ENCODE measurements at regions not wholly inside any gene's neighbourhood (a gene's known extent, or its start where the extent isn't known, plus 50 kb on each side); places are given as distances from the start of the nearest gene placed in this dataset.

GRCh38 chr20:12894089-12894488 lies 114.7 kb upstream of the SPTLC3 start:
- DNase-seq (no peak), ATAC-seq (no peak)
- 80 to 84% methylated on average over 6 to 7 of the region's 7 CpGs for WGBS, 2 donors
- no peak for TF ChIP-seq POLR2A (IDR thresholded peaks at IDR 0.05)
- TF ChIP-seq, protein P1, sequence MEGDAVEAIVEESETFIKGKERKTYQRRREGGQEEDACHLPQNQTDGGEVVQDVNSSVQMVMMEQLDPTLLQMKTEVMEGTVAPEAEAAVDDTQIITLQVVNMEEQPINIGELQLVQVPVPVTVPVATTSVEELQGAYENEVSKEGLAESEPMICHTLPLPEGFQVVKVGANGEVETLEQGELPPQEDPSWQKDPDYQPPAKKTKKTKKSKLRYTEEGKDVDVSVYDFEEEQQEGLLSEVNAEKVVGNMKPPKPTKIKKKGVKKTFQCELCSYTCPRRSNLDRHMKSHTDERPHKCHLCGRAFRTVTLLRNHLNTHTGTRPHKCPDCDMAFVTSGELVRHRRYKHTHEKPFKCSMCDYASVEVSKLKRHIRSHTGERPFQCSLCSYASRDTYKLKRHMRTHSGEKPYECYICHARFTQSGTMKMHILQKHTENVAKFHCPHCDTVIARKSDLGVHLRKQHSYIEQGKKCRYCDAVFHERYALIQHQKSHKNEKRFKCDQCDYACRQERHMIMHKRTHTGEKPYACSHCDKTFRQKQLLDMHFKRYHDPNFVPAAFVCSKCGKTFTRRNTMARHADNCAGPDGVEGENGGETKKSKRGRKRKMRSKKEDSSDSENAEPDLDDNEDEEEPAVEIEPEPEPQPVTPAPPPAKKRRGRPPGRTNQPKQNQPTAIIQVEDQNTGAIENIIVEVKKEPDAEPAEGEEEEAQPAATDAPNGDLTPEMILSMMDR (IDR thresholded peaks at IDR 0.05): no peak
- no peak overlapping the region for H3K27ac ChIP-seq
- no peaks in the 10 kb centered on the region for H3K4me1 ChIP-seq
- intact Hi-C loops (cut with DNase I): no loop called here
- H3K36me3 ChIP-seq (replicated peaks in 1 of 2; ENCODE audit: insufficient read depth in 1 of 2, low read depth in 2 of 2): no peaks in the 10 kb centered on the region
- no peaks in the 10 kb centered on the region for H3K27me3 ChIP-seq
- no peaks in the 10 kb centered on the region for H3K9me3 ChIP-seq
- H3K4me3 ChIP-seq: no peak overlapping the region

DNA sequence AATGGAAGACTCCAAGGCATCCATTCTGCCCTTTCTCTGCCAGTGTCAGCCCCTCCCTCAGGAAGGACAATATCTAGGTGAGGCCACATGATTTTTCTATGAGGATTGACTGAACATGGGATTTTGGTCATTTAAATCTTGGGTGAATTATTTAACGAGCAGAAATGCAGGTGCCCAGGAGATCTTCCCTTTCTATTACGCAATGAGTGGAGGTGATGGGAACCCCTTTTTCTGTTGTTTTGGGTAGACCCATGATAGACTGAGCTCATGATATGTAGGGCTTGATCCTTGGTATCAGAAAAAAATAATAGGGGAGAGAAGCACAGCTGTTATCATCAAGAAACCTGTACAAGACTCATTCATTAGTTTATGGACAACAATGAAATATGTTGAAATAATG lies 112.6 kb upstream of the SPTLC3 start:
- ATAC-seq (no peak), DNase-seq (no peak)
- 95 to 98% methylated on average over 2 of the region's 2 CpGs for WGBS, 2 donors
- no peak overlapping the region for H3K4me3 ChIP-seq
- no peaks in the 10 kb centered on the region for H3K9me3 ChIP-seq
- intact Hi-C loops (cut with DNase I): no loop called here
- no peaks in the 10 kb centered on the region for H3K27me3 ChIP-seq
- H3K27ac ChIP-seq: no peak overlapping the region
- TF ChIP-seq POLR2A (IDR thresholded peaks at IDR 0.05): no peak
- TF ChIP-seq, protein P1 (IDR thresholded peaks at IDR 0.05): no peak
- H3K4me1 ChIP-seq: no peaks in the 10 kb centered on the region
- H3K36me3 ChIP-seq (replicated peaks in 1 of 2; ENCODE audit: insufficient read depth in 1 of 2, low read depth in 2 of 2): no peaks in the 10 kb centered on the region

DNA sequence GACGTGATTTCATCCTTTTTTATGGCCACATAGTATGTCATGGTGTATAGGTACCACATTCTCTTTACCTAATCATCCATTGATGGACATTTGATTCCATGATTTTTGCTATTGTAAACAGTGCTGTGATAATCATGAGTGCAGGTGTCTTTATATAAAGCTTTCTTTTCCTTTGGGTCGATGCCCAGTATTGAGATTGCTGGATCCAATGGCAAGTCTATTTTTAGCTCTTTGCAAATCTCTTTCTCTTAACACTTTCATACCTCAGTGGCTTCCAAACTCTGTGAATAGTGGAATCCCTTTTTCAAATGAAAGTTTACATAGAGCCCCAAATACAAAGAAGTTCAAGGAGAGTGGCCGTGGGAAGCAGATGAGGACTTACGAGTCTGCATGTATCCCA lies 105.8 kb upstream of the SPTLC3 start:
- 53% methylated on average over 4 of the region's 4 CpGs for WGBS, 2 donors
- Histone ChIP-seq H3K36me3 (replicated peaks in 1 of 2; ENCODE audit: insufficient read depth in 1 of 2, low read depth in 2 of 2) (no peaks in the 10 kb centered on the region), H3K27me3 (no peaks in the 10 kb centered on the region), H3K9me3 (no peaks in the 10 kb centered on the region), H3K4me3 (no peak overlapping the region), H3K27ac (no peak overlapping the region), H3K4me1 (no peaks in the 10 kb centered on the region)
- ATAC-seq (no peak), DNase-seq (no peak)
- intact Hi-C loops (cut with DNase I): no loop called here
- TF ChIP-seq, protein P1 (IDR thresholded peaks at IDR 0.05): no peak
- no peak for TF ChIP-seq POLR2A (IDR thresholded peaks at IDR 0.05)

- H3K27me3 ChIP-seq: no peaks in the 10 kb centered on the region
- no peaks in the 10 kb centered on the region for H3K4me1 ChIP-seq
- no peaks in the 10 kb centered on the region for H3K36me3 ChIP-seq (replicated peaks in 1 of 2; ENCODE audit: insufficient read depth in 1 of 2, low read depth in 2 of 2)
- ATAC-seq (no peak), DNase-seq (no peak)
- H3K27ac ChIP-seq: no peak overlapping the region
- TF ChIP-seq, protein P1 (IDR thresholded peaks at IDR 0.05): no peak
- no peak for TF ChIP-seq POLR2A (IDR thresholded peaks at IDR 0.05)
- no peak overlapping the region for H3K4me3 ChIP-seq
- WGBS, 2 donors: 67 to 73% methylated on average over 2 of the region's 2 CpGs
- H3K9me3 ChIP-seq: peaks cover 0 to 3% (median 0%) of the 10 kb centered on the region in 3 donors
- intact Hi-C loops (cut with DNase I): no loop called here
These were observed 102.4 kb upstream of the SPTLC3 start for GRCh38 chr20:12906361-12906760.

GRCh38 chr20:12911372-12911771 lies 97.4 kb upstream of the SPTLC3 start:
- no peak for DNase-seq
- ATAC-seq: no peak
- Histone ChIP-seq H3K27ac (no peak overlapping the region), H3K4me1 (no peaks in the 10 kb centered on the region), H3K4me3 (no peak overlapping the region), H3K9me3 (peaks cover 0 to 3% (median 0%) of the 10 kb centered on the region in 3 donors), H3K27me3 (no peaks in the 10 kb centered on the region), H3K36me3 (replicated peaks in 1 of 2; ENCODE audit: insufficient read depth in 1 of 2, low read depth in 2 of 2) (no peaks in the 10 kb centered on the region)
- no peak for TF ChIP-seq POLR2A (IDR thresholded peaks at IDR 0.05)
- TF ChIP-seq, protein P1 (IDR thresholded peaks at IDR 0.05): no peak
- WGBS, 2 donors: 56 to 62% methylated on average over 5 of the region's 5 CpGs
- intact Hi-C loops (cut with DNase I): no loop called here

Data from body of pancreas (tissue), 4 donors.